Progenitor cell of endocrine pancreas (in vitro differentiated cells): ENCODE measurements at regions not wholly inside any gene's neighbourhood (a gene's known extent, or its start where the extent isn't known, plus 50 kb on each side); places are given as distances from the start of the nearest gene placed in this dataset.

Experiments used
- DNase-seq: peaks from one replicate; pipeline ENCODE4 v3.0.0; 2021; ENCODE audit warnings: low spot score; ENCODE audit not compliant: unreplicated experiment
- H3K27ac Mint-ChIP-seq: 2 replicates; pipeline ENCODE4 v1.8.0; 2021; ENCODE audit warnings: mild to moderate bottlenecking, moderate library complexity, mixed read lengths
- H3K27me3 Mint-ChIP-seq: 2 replicates; pipeline ENCODE4 v1.8.0; 2021; ENCODE audit warnings: mixed read lengths
- H3K36me3 Mint-ChIP-seq: 2 replicates; pipeline ENCODE4 v1.8.0; 2022; ENCODE audit warnings: mixed read lengths; ENCODE audit not compliant: insufficient read depth
- H3K4me1 Mint-ChIP-seq: 2 replicates; pipeline ENCODE4 v1.8.0; 2021; ENCODE audit warnings: low read depth, mixed read lengths
- H3K4me3 Mint-ChIP-seq: 2 replicates; pipeline ENCODE4 v1.8.0; 2021; ENCODE audit warnings: low read depth, mild to moderate bottlenecking, moderate library complexity, mixed read lengths
- H3K9me3 Mint-ChIP-seq: 2 replicates; pipeline ENCODE4 v1.8.0; 2021; ENCODE audit warnings: low read depth, mixed read lengths
- CTCF ChIP-seq: fragments of 200-600 bp; sonication (generic); IDR thresholded peaks from one replicate; pipeline ENCODE4 v1.5.0; 2021; ENCODE audit warnings: antibody characterized with exemption, mild to moderate bottlenecking; ENCODE audit not compliant: unreplicated experiment

GRCh38 chr12:4032924-4033615 lies 159.9 kb upstream of the PARP11 start:
- Mint-ChIP-seq H3K27me3 (peaks cover 7% of the 10 kb centered on the region), H3K9me3 (no peaks in the 10 kb centered on the region), H3K36me3 (no peaks in the 10 kb centered on the region), H3K4me3 (no peak overlapping the region), H3K27ac (peak overlapping the region; percentile 27), H3K4me1 (peaks cover 31% of the 10 kb centered on the region)
- no peak for TF ChIP-seq CTCF
- no peak for DNase-seq

- Mint-ChIP-seq H3K9me3 (no peaks in the 10 kb centered on the region), H3K4me3 (peak overlapping the region; percentile 31), H3K27me3 (peaks cover 8% of the 10 kb centered on the region), H3K4me1 (peaks cover 31% of the 10 kb centered on the region), H3K27ac (peak overlapping the region; percentile 96), H3K36me3 (no peaks in the 10 kb centered on the region)
- no peak for DNase-seq
- peak; percentile 37 for TF ChIP-seq CTCF
These were observed 158.6 kb upstream of the PARP11 start for GRCh38 chr12:4031703-4032291.

GRCh38 chr12:4030929-4031702 lies 157.9 kb upstream of the PARP11 start:
- peak; percentile 97 for DNase-seq
- H3K4me3 Mint-ChIP-seq, result peak overlapping the region; percentile 38
- peak overlapping the region; percentile 96 for H3K27ac Mint-ChIP-seq
- peaks cover 38% of the 10 kb centered on the region for H3K4me1 Mint-ChIP-seq
- H3K36me3 Mint-ChIP-seq, result no peaks in the 10 kb centered on the region
- H3K9me3 Mint-ChIP-seq, result no peaks in the 10 kb centered on the region
- no peak for TF ChIP-seq CTCF
- peaks cover 14% of the 10 kb centered on the region for H3K27me3 Mint-ChIP-seq

GRCh38 chr12:4027412-4027811 lies 154.2 kb upstream of the PARP11 start:
- Mint-ChIP-seq H3K27me3 (peaks cover 40% of the 10 kb centered on the region), H3K36me3 (no peaks in the 10 kb centered on the region), H3K9me3 (no peaks in the 10 kb centered on the region), H3K27ac (peak overlapping the region; percentile 10), H3K4me3 (no peak overlapping the region), H3K4me1 (peaks cover 39% of the 10 kb centered on the region)
- no peak for DNase-seq
- TF ChIP-seq CTCF, result no peak

- TF ChIP-seq CTCF, result no peak
- Mint-ChIP-seq H3K9me3 (no peaks in the 10 kb centered on the region), H3K4me1 (peaks cover 39% of the 10 kb centered on the region), H3K27me3 (peaks cover 46% of the 10 kb centered on the region), H3K4me3 (no peak overlapping the region), H3K36me3 (no peaks in the 10 kb centered on the region), H3K27ac (peak overlapping the region; percentile 72)
- no peak for DNase-seq
These were observed 153.3 kb upstream of the PARP11 start for GRCh38 chr12:4026517-4026916.
